Bronchial epithelial cell (primary cell): ENCODE measurements at regions not wholly inside any gene's neighbourhood (a gene's known extent, or its start where the extent isn't known, plus 50 kb on each side); places are given as distances from the start of the nearest gene placed in this dataset.

ENCODE experiments used
- DNase-seq: peaks from one replicate; pipeline ENCODE4 v3.0.0-alpha.2; 2010; ENCODE audit warnings: low read depth
- FAIRE-seq: peaks from 2 replicates; lab custom pipeline; 2011; peaks lifted over from hg19 to GRCh38; lab: Jason Lieb, UNC
- H3K27me3 ChIP-seq: 2 replicates; pipeline ENCODE4 v1.5.1; 2011; ENCODE audit warnings: low read length; ENCODE audit not compliant: control insufficient read depth, insufficient read depth
- H3K36me3 ChIP-seq: 2 replicates; pipeline ENCODE4 v1.5.1; 2011; ENCODE audit warnings: low read length; ENCODE audit not compliant: control insufficient read depth, insufficient read depth
- H3K4me3 ChIP-seq: 2 replicates; pipeline ENCODE4 v1.5.1; 2011; ENCODE audit warnings: mild to moderate bottlenecking, low read depth, low read length, control low read depth
- CTCF ChIP-seq: IDR thresholded peaks from 2 replicates; pipeline ENCODE4 v1.5.1; 2011; ENCODE audit warnings: mild to moderate bottlenecking, moderate library complexity, low read length, control low read depth, inconsistent platforms; ENCODE audit not compliant: insufficient read depth, severe bottlenecking

- DNase-seq (peak; percentile 33), FAIRE-seq (no peak)
- no peaks in the 10 kb centered on the region for H3K27me3 ChIP-seq
Measured at GRCh38 chr12:116480210-116480810, 78.9 kb upstream of the MAP1LC3B2 start.

GRCh38 chr12:116481726-116482125, 77.5 kb upstream of the MAP1LC3B2 start:
- no peak for FAIRE-seq
- DNase-seq, result no peak
- H3K36me3 ChIP-seq, result no peaks in the 10 kb centered on the region
- no peak for TF ChIP-seq CTCF
- no peak overlapping the region for H3K4me3 ChIP-seq
- no peaks in the 10 kb centered on the region for H3K27me3 ChIP-seq

More at GRCh38 chr12:116480210-116480810, 78.9 kb upstream of the MAP1LC3B2 start:
- H3K4me3 ChIP-seq, result no peak overlapping the region
- TF ChIP-seq CTCF, result no peak
- no peaks in the 10 kb centered on the region for H3K36me3 ChIP-seq

DNA sequence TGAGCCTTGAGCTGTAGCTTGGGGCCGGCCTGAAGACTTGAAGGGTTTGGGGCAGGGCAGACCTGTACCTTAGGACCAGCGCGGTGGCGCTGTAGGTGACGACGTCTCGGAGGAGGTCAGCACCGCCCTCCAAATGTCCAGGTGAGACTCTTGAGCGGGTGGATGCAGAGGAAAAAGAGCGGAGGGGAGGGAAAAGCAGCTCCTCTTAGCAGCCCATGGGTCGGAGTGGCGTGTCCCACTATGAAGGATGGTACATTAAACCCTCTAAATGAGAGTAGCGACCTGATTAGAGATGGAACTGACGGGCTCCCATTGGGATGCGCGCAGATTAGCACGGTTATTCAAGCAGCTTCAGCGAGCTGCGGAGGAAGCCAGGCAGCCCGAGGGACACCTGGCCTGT, 77.0 kb upstream of the MAP1LC3B2 start:
- no peak overlapping the region for H3K4me3 ChIP-seq
- DNase-seq, result no peak
- TF ChIP-seq CTCF, result no peak
- H3K27me3 ChIP-seq, result no peaks in the 10 kb centered on the region
- no peak for FAIRE-seq
- H3K36me3 ChIP-seq, result no peaks in the 10 kb centered on the region

DNA sequence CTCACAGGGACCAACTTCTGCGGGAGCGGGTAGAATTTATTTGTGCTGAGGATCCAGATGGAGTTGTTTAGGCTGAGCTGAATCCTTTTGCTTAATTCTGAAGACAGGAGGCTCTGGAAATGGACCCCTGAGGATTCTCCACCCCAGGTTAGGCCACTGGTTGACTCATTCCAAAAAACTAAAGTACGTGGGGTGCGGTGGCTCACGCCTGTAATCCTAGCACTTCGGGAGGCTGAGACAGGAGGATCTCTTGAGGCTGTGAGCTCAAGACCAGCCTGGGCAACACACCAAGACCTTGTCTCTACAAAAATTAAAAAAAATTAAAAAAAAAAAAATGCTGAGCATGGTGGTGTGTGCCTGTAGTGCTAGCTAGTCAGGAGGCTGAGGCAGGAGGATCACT, 76.3 kb upstream of the MAP1LC3B2 start:
- Histone ChIP-seq H3K27me3 (no peaks in the 10 kb centered on the region), H3K4me3 (no peak overlapping the region), H3K36me3 (no peaks in the 10 kb centered on the region)
- DNase-seq (no peak), FAIRE-seq (no peak)
- TF ChIP-seq CTCF, result no peak

GRCh38 chr12:116483959-116484750, 75.0 kb upstream of the MAP1LC3B2 start:
- FAIRE-seq (no peak), DNase-seq (no peak)
- no peak for TF ChIP-seq CTCF
- no peaks in the 10 kb centered on the region for H3K27me3 ChIP-seq
- no peaks in the 10 kb centered on the region for H3K36me3 ChIP-seq
- H3K4me3 ChIP-seq, result no peak overlapping the region
